Stimulated activated CD4-positive, alpha-beta T cell treated with anti-CD3 and anti-CD28 coated beads, TNF-alpha, amount 100 ng/mL, for 48 hours (primary cell): ENCODE measurements at regions not wholly inside any gene's neighbourhood (a gene's known extent, or its start where the extent isn't known, plus 50 kb on each side); places are given as distances from the start of the nearest gene placed in this dataset.

Source experiments
- DNase-seq, 3 donors: peaks; one replicate each; pipeline ENCODE4 v3.0.0-alpha.2; 2020; ENCODE audit warnings: low read depth in 3 of 3

- DNase-seq: no peak
Observed at GRCh38 chr11:116122697-116123472, 618.7 kb upstream of the CADM1 start.

- DNase-seq: no peak
Observed at GRCh38 chr11:116119158-116119557, 614.9 kb upstream of the CADM1 start.

- DNase-seq: no peak
Observed at GRCh38 chr11:116118138-116118470, 613.9 kb upstream of the CADM1 start.

- no peak for DNase-seq
Observed at GRCh38 chr11:116117331-116118137, 613.3 kb upstream of the CADM1 start.

GRCh38 chr11:116115801-116116200 is 611.6 kb upstream of the CADM1 start:
- DNase-seq: no peak

- DNase-seq: no peak
Observed at GRCh38 chr11:116114198-116114651, 610.0 kb upstream of the CADM1 start.

GRCh38 chr11:116112087-116112935 is 608.1 kb upstream of the CADM1 start:
- no peak for DNase-seq

GRCh38 chr11:116111546-116111945 is 607.3 kb upstream of the CADM1 start:
- no peak for DNase-seq

GRCh38 chr11:116110802-116111201 is 606.6 kb upstream of the CADM1 start:
- DNase-seq: no peak

GRCh38 chr11:116110356-116110755 is 606.1 kb upstream of the CADM1 start:
- no peak for DNase-seq

- no peak for DNase-seq
Observed at GRCh38 chr11:116109228-116109627, 605.0 kb upstream of the CADM1 start.

- no peak for DNase-seq
Observed at GRCh38 chr11:116108161-116108560, 603.9 kb upstream of the CADM1 start.

GRCh38 chr11:116107229-116107628 is 603.0 kb upstream of the CADM1 start:
- no peak for DNase-seq

GRCh38 chr11:116104498-116105174 is 600.4 kb upstream of the CADM1 start:
- DNase-seq: no peak

GRCh38 chr11:116101902-116102301 is 597.7 kb upstream of the CADM1 start:
- DNase-seq: no peak

- no peak for DNase-seq
Observed at GRCh38 chr11:116100016-116100415, 595.8 kb upstream of the CADM1 start.

GRCh38 chr11:116099541-116099940 is 595.3 kb upstream of the CADM1 start:
- no peak for DNase-seq

GRCh38 chr11:116096272-116096995 is 592.2 kb upstream of the CADM1 start:
- no peak for DNase-seq

GRCh38 chr11:116093481-116094270 is 589.5 kb upstream of the CADM1 start:
- DNase-seq: no peak

GRCh38 chr11:116093065-116093464 is 588.9 kb upstream of the CADM1 start:
- DNase-seq: no peak
